AG10803 (cell line): ENCODE measurements at regions not wholly inside any gene's neighbourhood (a gene's known extent, or its start where the extent isn't known, plus 50 kb on each side); places are given as distances from the start of the nearest gene placed in this dataset.

Experiments
- DNase-seq: peaks from one replicate; pipeline ENCODE4 v3.0.0; 2010; ENCODE audit warnings: low read depth
- H3K4me3 ChIP-seq: 2 replicates; pipeline ENCODE4 v1.5.1; 2011; ENCODE audit warnings: mild to moderate bottlenecking, low read length, control low read depth
- TF ChIP-seq, protein P1 (sequence below): conservative IDR thresholded peaks from 2 replicates; pipeline ENCODE4 v1.5.1; 2011; ENCODE audit warnings: mild to moderate bottlenecking, low read length, control low read depth, inconsistent platforms

DNA sequence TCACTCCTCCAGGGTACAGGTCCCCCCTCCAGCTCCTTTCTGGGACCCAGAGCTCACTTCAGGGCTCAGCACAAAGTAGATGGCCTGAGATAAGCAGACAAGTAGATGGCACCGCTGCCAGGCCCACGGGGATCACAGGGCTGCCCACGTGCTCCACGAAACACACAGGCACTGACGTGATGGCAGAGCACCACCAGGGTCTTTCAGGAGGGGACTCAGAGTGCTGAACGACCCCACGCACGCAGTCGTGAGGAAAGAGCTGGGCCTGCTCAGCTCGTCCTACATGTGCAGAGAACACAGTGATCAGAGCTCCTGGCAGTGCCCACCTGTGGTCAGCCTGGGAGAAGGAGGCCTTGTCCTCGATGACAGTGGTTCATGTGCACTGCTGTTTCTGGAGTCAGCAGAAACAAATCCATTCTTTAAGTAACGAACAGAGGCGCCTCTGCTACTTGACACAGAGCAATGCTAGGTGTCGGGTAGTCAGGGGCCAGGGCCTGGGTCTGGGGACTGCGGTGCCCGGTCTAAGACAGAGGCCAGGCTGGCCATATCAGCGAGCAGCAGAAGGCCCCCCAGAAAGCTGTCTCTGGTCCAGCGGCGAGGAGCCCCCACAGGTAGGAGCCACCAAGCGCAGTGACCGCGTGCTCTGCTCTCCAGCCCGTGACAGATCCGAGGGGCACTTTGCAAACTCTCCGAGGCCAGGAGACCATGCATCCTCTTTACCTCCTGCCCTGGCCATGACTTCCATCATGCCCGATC, 129.8 kb upstream of the FAM20C start:
- no peak overlapping the region for H3K4me3 ChIP-seq
- no peak for DNase-seq
- TF ChIP-seq, protein P1, sequence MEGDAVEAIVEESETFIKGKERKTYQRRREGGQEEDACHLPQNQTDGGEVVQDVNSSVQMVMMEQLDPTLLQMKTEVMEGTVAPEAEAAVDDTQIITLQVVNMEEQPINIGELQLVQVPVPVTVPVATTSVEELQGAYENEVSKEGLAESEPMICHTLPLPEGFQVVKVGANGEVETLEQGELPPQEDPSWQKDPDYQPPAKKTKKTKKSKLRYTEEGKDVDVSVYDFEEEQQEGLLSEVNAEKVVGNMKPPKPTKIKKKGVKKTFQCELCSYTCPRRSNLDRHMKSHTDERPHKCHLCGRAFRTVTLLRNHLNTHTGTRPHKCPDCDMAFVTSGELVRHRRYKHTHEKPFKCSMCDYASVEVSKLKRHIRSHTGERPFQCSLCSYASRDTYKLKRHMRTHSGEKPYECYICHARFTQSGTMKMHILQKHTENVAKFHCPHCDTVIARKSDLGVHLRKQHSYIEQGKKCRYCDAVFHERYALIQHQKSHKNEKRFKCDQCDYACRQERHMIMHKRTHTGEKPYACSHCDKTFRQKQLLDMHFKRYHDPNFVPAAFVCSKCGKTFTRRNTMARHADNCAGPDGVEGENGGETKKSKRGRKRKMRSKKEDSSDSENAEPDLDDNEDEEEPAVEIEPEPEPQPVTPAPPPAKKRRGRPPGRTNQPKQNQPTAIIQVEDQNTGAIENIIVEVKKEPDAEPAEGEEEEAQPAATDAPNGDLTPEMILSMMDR = no peak

DNA sequence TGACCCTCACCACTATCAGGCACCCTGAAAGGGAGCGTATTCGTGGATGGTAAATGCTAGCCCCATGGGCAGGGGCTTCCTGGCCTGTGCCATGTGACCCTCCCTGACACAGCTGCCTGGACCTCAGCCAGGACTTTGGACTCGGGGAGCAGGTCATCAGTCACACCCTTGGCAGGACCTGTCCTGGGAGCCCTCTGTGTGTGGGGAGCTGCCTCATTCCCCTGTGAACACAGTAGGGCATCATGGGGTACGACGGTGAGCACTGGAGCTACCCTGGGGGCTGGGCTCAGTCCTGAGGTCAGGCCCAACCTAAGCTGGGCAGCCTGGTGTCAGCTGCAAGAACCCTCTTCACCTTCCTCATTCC, 129.3 kb upstream of the FAM20C start:
- TF ChIP-seq, protein P1 = no peak
- H3K4me3 ChIP-seq = no peak overlapping the region

DNA sequence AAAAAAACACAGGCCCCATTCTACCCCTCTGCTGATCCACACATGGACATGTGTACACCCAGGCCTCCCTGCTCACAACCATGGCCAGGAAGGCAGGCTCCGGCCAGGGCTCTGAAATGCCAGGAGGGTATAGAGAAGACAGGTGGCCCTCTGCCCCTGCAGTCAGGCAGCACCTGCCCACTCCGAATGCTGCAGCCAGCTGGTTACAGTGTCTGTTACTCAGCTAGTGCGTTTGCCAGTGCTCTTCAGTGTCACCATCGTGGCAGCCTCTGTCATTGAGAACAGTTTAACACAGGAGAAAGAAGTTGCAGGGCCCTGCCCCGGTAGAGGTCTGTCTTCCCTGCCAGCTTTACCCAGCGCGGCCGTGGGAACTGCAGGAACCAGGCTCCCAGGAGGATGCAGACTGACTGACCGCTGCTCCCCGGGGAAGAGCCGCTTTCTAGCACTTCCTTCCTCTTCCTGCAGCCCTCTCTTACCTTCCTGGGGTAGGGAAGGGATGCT, 128.8 kb upstream of the FAM20C start:
- DNase-seq = no peak
- TF ChIP-seq, protein P1 = no peak
- no peak overlapping the region for H3K4me3 ChIP-seq

More for the DNA sequence above, 129.3 kb upstream of the FAM20C start:
- no peak for DNase-seq

DNA sequence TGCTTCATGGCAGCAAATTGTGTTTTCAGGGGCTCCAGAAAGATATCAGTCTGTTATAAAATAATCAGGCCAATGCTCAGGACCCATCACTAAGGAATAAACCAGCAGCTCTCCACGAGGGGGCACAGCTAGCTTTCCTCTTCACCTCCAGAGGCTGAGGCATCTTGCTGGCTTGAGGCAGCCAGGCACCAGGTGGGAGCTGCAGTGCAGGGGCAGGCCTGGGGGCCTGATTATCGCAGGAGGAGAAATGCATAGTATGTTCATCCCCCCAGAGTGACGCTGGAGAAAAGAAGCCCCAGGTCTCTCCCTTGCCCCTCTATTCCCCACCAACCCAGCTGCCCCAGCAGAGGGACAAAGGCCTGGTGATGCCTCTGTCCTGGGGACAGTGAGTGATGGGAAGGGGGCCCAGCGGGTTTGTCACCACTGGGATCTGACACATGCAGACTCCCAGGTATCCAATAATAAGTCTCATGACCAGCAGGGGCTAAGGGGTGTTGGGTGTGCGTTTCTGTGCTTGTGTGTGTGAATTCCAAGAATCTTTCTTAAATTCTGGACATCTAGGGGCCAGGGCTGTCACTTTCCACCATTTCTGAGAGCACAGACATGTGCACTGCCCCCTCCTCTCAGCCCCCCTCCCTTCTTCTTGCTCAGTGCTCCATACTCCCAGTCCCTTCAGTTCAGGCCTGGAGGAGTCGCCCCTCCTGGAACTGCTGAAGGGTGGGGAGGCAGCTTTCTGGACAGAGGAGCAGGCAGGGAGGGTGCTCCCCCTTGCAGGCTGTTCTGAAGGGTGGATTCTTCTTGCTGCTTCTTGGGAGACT, 128.1 kb upstream of the FAM20C start:
- peak; percentile 71 for DNase-seq
- TF ChIP-seq, protein P1 = peak; percentile 78
- no peak overlapping the region for H3K4me3 ChIP-seq

DNA sequence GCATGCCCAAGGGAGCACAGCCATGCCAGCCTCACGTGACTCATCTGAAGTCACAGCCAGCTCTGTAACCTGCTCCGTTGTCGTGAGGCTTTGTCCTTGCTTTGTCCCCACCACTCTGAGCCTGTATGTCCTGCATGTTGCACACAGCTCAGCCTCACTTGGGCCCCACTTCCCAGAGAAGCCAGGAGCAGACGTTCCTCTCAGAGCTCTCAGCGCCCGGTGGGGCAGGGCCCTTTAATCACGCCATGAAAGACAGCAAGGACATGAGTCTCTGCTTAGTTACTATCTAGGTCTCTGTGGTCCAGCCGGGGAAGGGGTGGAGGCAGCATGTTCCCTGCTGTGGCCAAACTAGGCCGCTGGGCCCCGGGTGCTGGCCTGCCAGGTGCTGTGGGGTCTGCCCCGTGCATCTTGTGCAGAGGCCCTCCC, 127.4 kb upstream of the FAM20C start:
- no peak for DNase-seq
- TF ChIP-seq, protein P1 = no peak
- no peak overlapping the region for H3K4me3 ChIP-seq

DNA sequence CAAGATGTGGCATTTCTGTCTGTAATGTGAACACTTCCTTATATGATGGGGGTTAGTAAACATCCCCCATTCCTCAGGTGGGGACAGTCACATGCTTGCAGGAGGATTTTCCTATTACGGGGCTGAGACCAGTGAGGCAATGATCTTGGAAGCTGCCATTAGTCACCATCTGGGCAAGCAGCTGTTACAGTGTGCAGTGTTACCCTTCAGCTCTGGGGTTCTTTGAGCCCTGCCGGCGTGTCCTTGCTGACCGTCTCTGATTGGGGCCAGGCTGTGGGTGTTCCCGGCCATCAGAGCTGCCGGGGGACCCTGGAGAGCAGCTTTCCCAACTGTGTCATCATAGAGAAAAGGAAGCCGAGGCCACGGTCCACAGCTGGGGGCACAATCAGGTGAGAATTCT, 126.8 kb upstream of the FAM20C start:
- H3K4me3 ChIP-seq = no peak overlapping the region
- peak; percentile 50 for DNase-seq
- TF ChIP-seq, protein P1 = no peak
